NK-92 treated with Interleukin-12 subunit alpha and Interleukin-12 subunit beta, amount 100 ng/mL, for 24 hours (cell line): ENCODE measurements at regions not wholly inside any gene's neighbourhood (a gene's known extent, or its start where the extent isn't known, plus 50 kb on each side); places are given as distances from the start of the nearest gene placed in this dataset.
"Not testable (repeated sequence)": the region's sequence is repeated elsewhere in the genome, so short reads cannot be mapped to it uniquely, and the experiment has no call there.

Experiments
- DNase-seq: peaks from one replicate; lab custom pipeline; 2025; lab: John Stamatoyannopoulos, UW

DNA sequence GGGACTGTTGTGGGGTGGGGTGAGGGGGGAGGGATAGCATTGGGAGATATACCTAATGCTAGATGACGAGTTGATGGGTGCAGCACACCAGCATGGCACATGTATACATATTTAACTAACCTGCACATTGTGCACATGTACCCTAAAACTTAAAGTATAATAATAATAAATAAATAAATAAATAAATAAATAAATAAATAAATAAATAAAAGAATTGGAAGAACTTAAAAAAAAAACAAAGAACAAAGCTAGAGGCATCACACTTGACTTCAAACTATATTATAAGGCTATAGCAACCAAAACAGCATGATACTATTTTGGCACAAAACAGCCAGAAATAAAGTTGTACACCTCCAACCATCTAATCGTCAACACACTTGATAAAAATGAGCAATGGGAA is 106.5 kb upstream of the NDST3 start:
- DNase-seq, result not testable (repeated sequence)

DNA sequence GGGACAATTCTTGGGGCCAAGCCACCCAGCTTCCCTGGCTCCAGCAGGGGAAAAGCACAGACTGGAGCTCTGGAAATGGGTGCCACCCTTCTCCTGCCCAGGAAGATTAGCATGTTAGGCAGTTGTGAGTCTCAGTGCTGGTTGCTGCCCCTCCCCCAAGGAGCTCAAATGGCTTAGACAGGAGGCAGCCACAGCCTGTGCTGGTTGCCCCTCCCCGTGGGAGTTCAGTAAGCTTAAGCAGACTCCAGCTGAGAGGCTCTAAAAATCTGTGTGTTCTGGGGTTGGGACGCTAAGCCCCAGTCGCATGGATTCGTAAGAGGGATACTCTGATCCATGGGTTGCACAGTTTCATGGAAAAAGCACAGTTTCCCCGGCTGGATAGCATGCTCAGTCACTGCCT is 92.7 kb upstream of the NDST3 start:
- DNase-seq, result no peak

DNA sequence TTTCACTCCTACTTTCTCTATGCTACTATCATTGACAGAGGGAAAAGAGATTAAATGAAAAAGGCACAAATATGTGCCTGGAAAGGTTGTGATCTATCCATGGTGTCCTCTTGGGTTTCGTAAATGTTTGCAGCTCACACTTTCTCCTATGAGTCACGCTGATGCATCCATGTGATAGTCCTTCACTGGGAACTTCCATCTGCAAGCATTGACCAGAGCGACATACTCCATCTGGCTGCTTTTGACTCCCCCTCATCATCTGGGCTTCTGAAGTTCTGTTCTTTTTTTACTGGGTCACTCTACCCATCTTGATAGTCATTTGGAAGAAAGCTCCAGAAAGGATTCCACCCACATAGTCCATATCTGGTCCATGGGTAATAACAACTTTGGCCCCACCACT is 84.7 kb upstream of the NDST3 start:
- DNase-seq, result no peak

DNA sequence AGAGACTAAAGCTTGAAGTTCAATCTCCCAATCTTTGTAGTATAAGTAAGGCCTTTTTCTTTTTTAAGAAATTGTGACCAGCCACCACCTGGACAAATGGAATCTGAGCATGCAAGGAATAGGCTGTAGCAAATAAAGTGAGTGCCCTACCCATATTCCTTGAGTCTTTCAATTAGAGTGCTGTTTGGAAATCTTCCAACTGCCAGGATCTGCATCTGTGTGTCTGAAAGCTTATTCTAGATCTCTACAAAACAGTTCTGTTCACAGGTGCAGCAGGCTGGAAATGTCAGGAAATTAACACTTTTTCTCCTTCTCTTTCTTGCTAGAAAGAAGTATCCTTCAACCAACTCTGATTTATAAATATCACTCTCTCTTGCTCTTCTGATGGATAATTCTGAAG is 76.7 kb upstream of the NDST3 start:
- no peak for DNase-seq

DNA sequence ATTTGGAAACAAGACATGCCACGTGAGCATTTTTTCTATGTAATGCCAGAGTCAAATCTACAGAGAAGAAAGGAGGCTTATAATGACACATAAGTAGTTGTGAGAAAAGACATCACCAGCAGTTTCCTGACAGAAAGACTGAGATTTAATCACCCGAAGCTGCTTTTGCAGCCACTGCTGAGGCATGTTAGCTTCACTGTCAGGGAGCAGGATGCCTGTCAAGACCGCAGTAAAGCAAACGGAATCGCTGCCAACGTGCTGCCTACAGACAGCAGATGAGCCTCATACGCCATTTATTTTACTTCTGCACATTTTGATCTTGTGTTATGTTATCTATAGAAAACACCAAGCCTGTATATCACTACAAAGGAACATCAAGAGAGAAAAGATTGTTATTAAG is 68.7 kb upstream of the NDST3 start:
- DNase-seq, result no peak

DNA sequence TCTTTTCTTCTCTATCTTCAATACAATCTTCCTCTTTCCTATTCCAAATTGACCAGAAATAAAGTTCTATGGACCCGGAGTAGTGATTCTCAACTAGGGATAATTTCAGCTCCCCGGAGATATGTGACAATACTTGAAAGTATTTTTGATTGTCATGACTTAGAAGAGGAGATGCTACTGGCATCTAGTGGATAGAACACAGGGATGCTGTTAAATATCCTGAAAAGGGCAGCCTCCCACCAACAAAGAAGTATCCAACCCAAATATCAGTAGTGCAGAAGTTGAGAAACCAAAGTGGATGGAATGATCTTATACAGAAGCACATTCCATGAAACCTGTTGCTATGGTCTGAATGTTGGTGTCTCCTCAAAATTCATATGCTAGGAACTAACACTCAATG is 65.7 kb upstream of the NDST3 start:
- DNase-seq, result no peak

DNA sequence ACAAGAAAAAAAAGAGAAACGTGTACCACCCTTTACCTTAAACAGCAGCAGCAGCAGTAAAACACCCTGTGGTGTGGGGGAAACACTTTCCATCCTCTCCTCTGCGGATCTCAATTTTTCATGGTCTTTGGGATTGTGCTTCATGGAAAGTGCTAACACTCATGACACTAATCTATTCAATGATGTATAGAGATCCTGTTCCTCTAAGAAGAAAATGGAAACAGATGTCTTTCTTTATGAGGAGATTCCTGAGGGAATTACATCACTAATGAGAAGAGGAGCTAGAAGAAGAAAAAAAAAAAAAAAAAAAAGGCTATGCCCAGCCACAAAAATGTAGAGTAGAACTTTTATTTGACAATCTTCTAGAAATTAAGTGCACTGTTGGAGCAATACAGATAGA is 62.9 kb upstream of the NDST3 start:
- DNase-seq, result no peak

DNA sequence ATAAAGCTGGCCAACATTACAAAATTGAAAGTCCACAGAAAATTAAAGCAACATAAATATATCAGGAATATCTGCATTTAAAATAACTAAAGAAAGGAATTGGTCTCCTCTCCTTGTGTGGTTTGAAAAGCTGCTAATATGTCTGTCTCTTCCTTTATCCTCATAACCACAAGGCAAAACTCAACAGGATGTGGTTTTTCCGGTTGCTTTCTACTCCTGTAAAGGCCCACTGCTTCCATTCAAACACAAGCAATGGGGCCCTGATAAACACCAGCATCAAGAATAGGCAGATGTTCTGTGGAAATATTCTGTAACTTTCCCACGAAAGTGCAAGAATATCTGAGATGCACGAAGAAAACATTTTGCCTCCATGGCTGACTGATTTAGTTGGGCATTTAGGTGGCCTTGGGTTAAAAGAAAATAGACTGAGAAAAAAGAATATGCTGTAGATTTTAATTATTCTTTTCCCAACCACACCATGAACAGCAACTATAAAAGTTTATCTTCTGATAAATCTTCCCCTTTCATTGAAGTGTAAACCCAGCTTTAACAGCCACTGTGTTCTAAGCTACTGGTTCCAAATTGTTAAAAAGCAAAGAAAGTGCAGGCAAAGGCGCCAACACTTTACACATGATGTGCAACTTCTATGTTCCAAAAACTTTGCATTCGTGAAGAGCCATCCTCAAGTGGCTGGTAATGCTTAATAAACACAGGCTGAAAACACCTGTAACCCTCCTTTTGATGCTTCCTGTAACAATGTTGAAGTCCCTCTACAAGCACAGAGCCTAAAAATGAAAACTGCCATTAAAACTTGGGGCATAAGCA is 50.5 kb upstream of the NDST3 start:
- DNase-seq, result no peak

DNA sequence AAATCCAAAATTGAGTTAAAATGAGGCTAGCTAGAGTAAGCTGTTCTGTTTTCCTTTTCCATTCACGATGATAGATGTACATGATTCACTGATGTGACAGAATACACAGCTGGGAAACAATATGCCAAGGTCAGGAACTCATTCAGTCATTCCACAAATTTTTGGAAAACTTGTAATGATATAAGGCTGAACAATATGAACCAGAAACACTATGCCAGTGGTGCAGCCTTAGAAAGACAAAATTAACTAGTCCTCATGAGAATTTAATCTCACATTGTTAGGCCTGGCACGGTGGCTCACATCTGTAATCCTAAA is 50.0 kb upstream of the NDST3 start:
- DNase-seq, result no peak
